ENCODE measurements at regions not wholly inside any gene's neighbourhood (a gene's known extent, or its start where the extent isn't known, plus 50 kb on each side); places are given as distances from the start of the nearest gene placed in this dataset.

GRCh38 chr21:22132358-22133071 lies 1134.3 kb downstream of the NCAM2 start:
- H3K9me3 Mint-ChIP-seq (ENCODE audit: unreplicated experiment): peaks cover 3% of the 10 kb centered on the region
- Histone ChIP-seq H3K36me3 (ENCODE audit: insufficient read depth, low read length) (no peaks in the 10 kb centered on the region), H2AFZ (ENCODE audit: low read depth, low read length) (no peak overlapping the region), H3K79me2 (ENCODE audit: insufficient read depth, low read length) (no peaks in the 10 kb centered on the region), H3K4me3 (ENCODE audit: insufficient read depth, low read depth, low read length) (no peak overlapping the region), H3K27me3 (ENCODE audit: insufficient read depth, low read length) (no peaks in the 10 kb centered on the region), H3K4me2 (ENCODE audit: low read length) (no peak overlapping the region), H3K27ac (ENCODE audit: low read depth, low read length) (no peak overlapping the region), H4K20me1 (ENCODE audit: insufficient read depth, low read length) (no peaks in the 10 kb centered on the region), H3K9ac (ENCODE audit: low read length) (no peak overlapping the region), H3K4me1 (ENCODE audit: insufficient read depth, low read length) (no peaks in the 10 kb centered on the region), H3K9me3 (ENCODE audit: insufficient read depth, low read depth, low read length) (no peaks in the 10 kb centered on the region)
- TF ChIP-seq, protein P1, sequence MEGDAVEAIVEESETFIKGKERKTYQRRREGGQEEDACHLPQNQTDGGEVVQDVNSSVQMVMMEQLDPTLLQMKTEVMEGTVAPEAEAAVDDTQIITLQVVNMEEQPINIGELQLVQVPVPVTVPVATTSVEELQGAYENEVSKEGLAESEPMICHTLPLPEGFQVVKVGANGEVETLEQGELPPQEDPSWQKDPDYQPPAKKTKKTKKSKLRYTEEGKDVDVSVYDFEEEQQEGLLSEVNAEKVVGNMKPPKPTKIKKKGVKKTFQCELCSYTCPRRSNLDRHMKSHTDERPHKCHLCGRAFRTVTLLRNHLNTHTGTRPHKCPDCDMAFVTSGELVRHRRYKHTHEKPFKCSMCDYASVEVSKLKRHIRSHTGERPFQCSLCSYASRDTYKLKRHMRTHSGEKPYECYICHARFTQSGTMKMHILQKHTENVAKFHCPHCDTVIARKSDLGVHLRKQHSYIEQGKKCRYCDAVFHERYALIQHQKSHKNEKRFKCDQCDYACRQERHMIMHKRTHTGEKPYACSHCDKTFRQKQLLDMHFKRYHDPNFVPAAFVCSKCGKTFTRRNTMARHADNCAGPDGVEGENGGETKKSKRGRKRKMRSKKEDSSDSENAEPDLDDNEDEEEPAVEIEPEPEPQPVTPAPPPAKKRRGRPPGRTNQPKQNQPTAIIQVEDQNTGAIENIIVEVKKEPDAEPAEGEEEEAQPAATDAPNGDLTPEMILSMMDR (IDR thresholded peaks at IDR 0.05; ENCODE audit: insufficient read depth, low read depth, low read length): no peak
- no peak for TF ChIP-seq EZH2 (IDR thresholded peaks at IDR 0.05; ENCODE audit: insufficient read depth, low read length)
- H3K4me1 Mint-ChIP-seq (ENCODE audit: low read depth, unreplicated experiment): no peaks in the 10 kb centered on the region
- no peaks in the 10 kb centered on the region for H3K36me3 Mint-ChIP-seq (ENCODE audit: low read depth, unreplicated experiment)
- FAIRE-seq: no peak
- no peaks in the 10 kb centered on the region for H3K27me3 Mint-ChIP-seq (ENCODE audit: low read depth, unreplicated experiment)
- no peak overlapping the region for H3K4me3 Mint-ChIP-seq (ENCODE audit: unreplicated experiment)
- no peak overlapping the region for H3K27ac Mint-ChIP-seq (ENCODE audit: unreplicated experiment)
- DNase-seq (ENCODE audit: low read depth): no peak

GRCh38 chr21:22136740-22137139 lies 1138.5 kb downstream of the NCAM2 start:
- H3K79me2 ChIP-seq (ENCODE audit: insufficient read depth, low read length): no peaks in the 10 kb centered on the region
- DNase-seq (ENCODE audit: low read depth) (no peak), FAIRE-seq (no peak)
- no peak overlapping the region for H3K9ac ChIP-seq (ENCODE audit: low read length)
- no peaks in the 10 kb centered on the region for H3K27me3 ChIP-seq (ENCODE audit: insufficient read depth, low read length)
- H2AFZ ChIP-seq (ENCODE audit: low read depth, low read length): no peak overlapping the region
- H3K36me3 Mint-ChIP-seq (ENCODE audit: low read depth, unreplicated experiment): no peaks in the 10 kb centered on the region
- H3K9me3 ChIP-seq (ENCODE audit: insufficient read depth, low read depth, low read length): no peaks in the 10 kb centered on the region
- no peak overlapping the region for H3K4me3 ChIP-seq (ENCODE audit: insufficient read depth, low read depth, low read length)
- peaks cover 3% of the 10 kb centered on the region for H3K9me3 Mint-ChIP-seq (ENCODE audit: unreplicated experiment)
- H3K27me3 Mint-ChIP-seq (ENCODE audit: low read depth, unreplicated experiment): no peaks in the 10 kb centered on the region
- H3K4me1 Mint-ChIP-seq (ENCODE audit: low read depth, unreplicated experiment): no peaks in the 10 kb centered on the region
- no peak overlapping the region for H3K27ac Mint-ChIP-seq (ENCODE audit: unreplicated experiment)
- no peak overlapping the region for H3K4me3 Mint-ChIP-seq (ENCODE audit: unreplicated experiment)
- no peak for TF ChIP-seq EZH2 (IDR thresholded peaks at IDR 0.05; ENCODE audit: insufficient read depth, low read length)
- TF ChIP-seq, protein P1 (IDR thresholded peaks at IDR 0.05; ENCODE audit: insufficient read depth, low read depth, low read length): no peak
- no peak overlapping the region for H3K4me2 ChIP-seq (ENCODE audit: low read length)
- no peaks in the 10 kb centered on the region for H3K4me1 ChIP-seq (ENCODE audit: insufficient read depth, low read length)
- no peak overlapping the region for H3K27ac ChIP-seq (ENCODE audit: low read depth, low read length)
- no peaks in the 10 kb centered on the region for H3K36me3 ChIP-seq (ENCODE audit: insufficient read depth, low read length)
- no peaks in the 10 kb centered on the region for H4K20me1 ChIP-seq (ENCODE audit: insufficient read depth, low read length)

GRCh38 chr21:22138297-22139016 lies 1140.2 kb downstream of the NCAM2 start:
- FAIRE-seq: no peak
- no peaks in the 10 kb centered on the region for H3K36me3 ChIP-seq (ENCODE audit: insufficient read depth, low read length)
- H3K4me1 ChIP-seq (ENCODE audit: insufficient read depth, low read length): no peaks in the 10 kb centered on the region
- no peak overlapping the region for H3K27ac ChIP-seq (ENCODE audit: low read depth, low read length)
- DNase-seq (ENCODE audit: low read depth): no peak
- no peak overlapping the region for H2AFZ ChIP-seq (ENCODE audit: low read depth, low read length)
- Mint-ChIP-seq H3K36me3 (ENCODE audit: low read depth, unreplicated experiment) (no peaks in the 10 kb centered on the region), H3K27ac (ENCODE audit: unreplicated experiment) (no peak overlapping the region), H3K4me3 (ENCODE audit: unreplicated experiment) (no peak overlapping the region), H3K27me3 (ENCODE audit: low read depth, unreplicated experiment) (no peaks in the 10 kb centered on the region), H3K4me1 (ENCODE audit: low read depth, unreplicated experiment) (no peaks in the 10 kb centered on the region), H3K9me3 (ENCODE audit: unreplicated experiment) (peaks cover 3% of the 10 kb centered on the region)
- no peak overlapping the region for H3K4me3 ChIP-seq (ENCODE audit: insufficient read depth, low read depth, low read length)
- H4K20me1 ChIP-seq (ENCODE audit: insufficient read depth, low read length): no peaks in the 10 kb centered on the region
- no peaks in the 10 kb centered on the region for H3K79me2 ChIP-seq (ENCODE audit: insufficient read depth, low read length)
- H3K27me3 ChIP-seq (ENCODE audit: insufficient read depth, low read length): no peaks in the 10 kb centered on the region
- H3K9ac ChIP-seq (ENCODE audit: low read length): no peak overlapping the region
- no peak overlapping the region for H3K4me2 ChIP-seq (ENCODE audit: low read length)
- no peaks in the 10 kb centered on the region for H3K9me3 ChIP-seq (ENCODE audit: insufficient read depth, low read depth, low read length)
- no peak for TF ChIP-seq EZH2 (IDR thresholded peaks at IDR 0.05; ENCODE audit: insufficient read depth, low read length)
- TF ChIP-seq, protein P1 (IDR thresholded peaks at IDR 0.05; ENCODE audit: insufficient read depth, low read depth, low read length): no peak

Data from astrocyte (in vitro differentiated cells and primary cell).